GM06990 (cell line): ENCODE measurements at regions not wholly inside any gene's neighbourhood (a gene's known extent, or its start where the extent isn't known, plus 50 kb on each side); places are given as distances from the start of the nearest gene placed in this dataset.

Experiments used
- DNase-seq: peaks from one replicate; pipeline ENCODE4 v3.0.0-alpha.2; 2011; ENCODE audit not compliant: insufficient read length; ENCODE audit errors: extremely low read depth
- H3K27me3 ChIP-seq: replicated peaks from 2 replicates; pipeline ENCODE4 v1.6.0; 2011; ENCODE audit warnings: low read length; ENCODE audit not compliant: control insufficient read depth, insufficient read depth
- H3K36me3 ChIP-seq: 2 replicates; pipeline ENCODE4 v1.5.1; 2011; ENCODE audit warnings: low read length; ENCODE audit not compliant: control insufficient read depth, insufficient read depth
- H3K4me3 ChIP-seq: replicated peaks from 2 replicates; pipeline ENCODE4 v1.5.1; 2011; ENCODE audit warnings: low read depth, mild to moderate bottlenecking, control low read depth, low read length
- TF ChIP-seq, protein P1 (sequence below): IDR thresholded peaks from 2 replicates; pipeline ENCODE4 v1.5.1; 2011; ENCODE audit warnings: low read length, control low read depth, mild to moderate bottlenecking, inconsistent platforms; ENCODE audit not compliant: insufficient read depth, poor library complexity, severe bottlenecking

DNA sequence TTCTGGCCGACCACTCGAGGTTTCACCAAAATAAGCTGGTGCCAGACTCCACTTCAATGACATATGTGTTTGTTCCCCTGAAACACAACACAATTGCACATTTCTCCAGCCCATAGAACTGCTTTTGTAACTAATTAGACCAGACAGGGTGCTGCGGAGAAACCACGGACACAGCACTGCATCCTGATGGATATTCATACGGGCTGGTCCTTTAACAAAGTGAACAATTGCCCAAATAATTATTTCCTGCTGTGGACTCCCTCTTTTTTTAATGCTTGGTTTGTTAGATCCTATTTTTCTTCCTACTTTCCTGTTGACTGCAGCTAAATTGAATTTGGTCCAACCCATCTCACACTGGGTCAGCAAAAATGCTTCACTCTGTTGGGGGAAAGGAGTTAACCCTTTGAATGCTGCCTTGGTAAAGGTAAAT is 198.6 kb upstream of the BMPER start:
- TF ChIP-seq, protein P1, sequence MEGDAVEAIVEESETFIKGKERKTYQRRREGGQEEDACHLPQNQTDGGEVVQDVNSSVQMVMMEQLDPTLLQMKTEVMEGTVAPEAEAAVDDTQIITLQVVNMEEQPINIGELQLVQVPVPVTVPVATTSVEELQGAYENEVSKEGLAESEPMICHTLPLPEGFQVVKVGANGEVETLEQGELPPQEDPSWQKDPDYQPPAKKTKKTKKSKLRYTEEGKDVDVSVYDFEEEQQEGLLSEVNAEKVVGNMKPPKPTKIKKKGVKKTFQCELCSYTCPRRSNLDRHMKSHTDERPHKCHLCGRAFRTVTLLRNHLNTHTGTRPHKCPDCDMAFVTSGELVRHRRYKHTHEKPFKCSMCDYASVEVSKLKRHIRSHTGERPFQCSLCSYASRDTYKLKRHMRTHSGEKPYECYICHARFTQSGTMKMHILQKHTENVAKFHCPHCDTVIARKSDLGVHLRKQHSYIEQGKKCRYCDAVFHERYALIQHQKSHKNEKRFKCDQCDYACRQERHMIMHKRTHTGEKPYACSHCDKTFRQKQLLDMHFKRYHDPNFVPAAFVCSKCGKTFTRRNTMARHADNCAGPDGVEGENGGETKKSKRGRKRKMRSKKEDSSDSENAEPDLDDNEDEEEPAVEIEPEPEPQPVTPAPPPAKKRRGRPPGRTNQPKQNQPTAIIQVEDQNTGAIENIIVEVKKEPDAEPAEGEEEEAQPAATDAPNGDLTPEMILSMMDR, result no peak
- H3K4me3 ChIP-seq, result no peak overlapping the region
- no peaks in the 10 kb centered on the region for H3K36me3 ChIP-seq
- no peak for DNase-seq
- H3K27me3 ChIP-seq, result no peaks in the 10 kb centered on the region

DNA sequence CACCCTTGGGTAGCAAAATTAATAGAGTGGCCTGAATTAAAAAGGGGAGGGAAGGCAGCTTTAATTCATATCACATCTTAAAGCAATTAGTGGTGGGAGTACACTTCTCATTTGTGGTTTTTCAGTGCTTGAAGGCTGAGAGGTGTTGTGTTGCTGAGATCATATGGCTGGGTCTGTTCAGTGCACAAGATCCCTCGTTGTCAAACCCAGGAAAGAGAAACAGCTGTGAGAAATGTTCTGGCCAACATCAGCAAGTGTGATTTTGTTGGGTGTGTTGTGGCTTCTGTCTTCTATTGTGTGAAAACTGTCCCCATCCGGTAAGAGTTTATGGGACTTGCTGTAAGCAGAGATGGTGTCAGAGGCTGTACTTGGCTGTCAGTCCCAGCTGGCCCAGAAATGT is 197.9 kb upstream of the BMPER start:
- TF ChIP-seq, protein P1, result no peak
- no peak for DNase-seq
- no peaks in the 10 kb centered on the region for H3K27me3 ChIP-seq
- no peak overlapping the region for H3K4me3 ChIP-seq
- no peaks in the 10 kb centered on the region for H3K36me3 ChIP-seq

DNA sequence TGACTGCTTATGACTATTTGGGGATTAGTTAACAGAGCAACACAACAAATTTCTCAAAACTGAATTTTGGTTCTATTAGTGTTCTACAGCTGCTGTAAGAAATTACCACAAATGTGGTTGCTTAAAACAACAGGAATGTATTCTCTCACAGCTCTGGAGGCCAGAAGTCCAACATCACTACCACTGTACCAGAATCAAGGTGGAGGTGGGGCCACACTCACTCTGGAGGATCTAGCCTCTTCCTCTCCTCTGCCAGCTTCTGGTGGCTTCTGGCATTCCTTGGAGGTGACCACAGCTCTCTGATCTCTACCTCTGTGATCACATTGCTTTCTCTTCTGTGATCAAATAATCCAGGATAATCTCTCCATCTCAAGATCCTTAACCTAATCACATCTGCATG is 194.7 kb upstream of the BMPER start:
- no peak for DNase-seq
- Histone ChIP-seq H3K36me3 (no peaks in the 10 kb centered on the region), H3K4me3 (no peak overlapping the region), H3K27me3 (no peaks in the 10 kb centered on the region)
- TF ChIP-seq, protein P1, result no peak

DNA sequence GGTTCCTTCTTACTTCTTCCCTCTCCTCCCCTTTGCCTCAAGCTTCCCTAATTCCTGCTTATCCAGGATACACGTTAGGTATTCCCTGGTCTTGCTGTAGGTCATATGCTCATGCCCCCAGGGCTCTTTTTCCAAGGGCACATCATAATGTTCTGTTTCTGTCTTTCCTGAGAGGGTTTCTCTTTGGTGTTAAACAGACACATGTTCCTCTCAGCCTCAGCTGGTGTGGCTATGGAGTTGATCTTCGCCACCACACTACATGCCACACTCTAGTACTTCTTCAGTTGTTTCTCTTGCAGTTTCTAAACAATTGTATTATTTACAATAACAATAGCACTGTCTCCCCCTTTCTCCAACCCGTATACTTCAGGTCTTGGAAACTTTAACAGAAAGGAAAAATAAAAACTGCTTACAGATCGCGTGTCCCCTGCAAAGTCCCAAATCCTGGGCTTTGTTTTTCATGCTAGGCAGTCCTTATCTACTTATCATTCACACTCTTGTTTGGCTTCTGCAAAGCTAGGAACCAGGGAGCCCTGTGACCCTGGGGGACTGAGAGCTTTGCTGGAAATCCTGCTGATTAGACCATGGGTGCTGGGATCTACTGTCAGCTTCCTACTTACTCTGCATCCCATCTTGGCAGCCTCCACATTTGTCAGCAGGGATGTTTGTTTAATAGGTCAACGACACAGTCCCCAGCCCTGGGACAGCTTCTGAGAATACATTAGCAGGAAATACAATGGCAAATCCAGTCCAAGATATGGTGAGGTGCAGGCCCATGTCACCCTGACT is 193.9 kb upstream of the BMPER start:
- TF ChIP-seq, protein P1, result no peak
- H3K4me3 ChIP-seq, result no peak overlapping the region
- no peaks in the 10 kb centered on the region for H3K27me3 ChIP-seq
- H3K36me3 ChIP-seq, result no peaks in the 10 kb centered on the region
- no peak for DNase-seq

DNA sequence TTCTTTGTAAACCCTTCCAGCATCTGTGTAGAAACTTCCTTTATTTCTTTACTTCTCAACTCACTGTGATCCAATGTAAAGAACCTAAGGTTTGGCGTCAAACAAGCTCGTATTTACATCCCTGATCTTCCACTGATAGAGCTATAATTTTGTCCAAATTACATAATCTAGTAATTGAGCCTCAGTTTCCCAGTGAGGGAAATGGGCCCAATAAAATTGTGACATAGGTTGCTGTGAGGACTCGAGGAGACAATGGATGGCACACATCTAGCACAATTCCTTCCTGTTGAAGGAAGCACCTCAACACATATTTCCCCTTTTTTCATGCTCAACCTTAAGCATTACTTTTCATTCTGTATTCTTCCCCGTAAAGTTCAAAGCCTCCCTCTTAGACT is 193.3 kb upstream of the BMPER start:
- Histone ChIP-seq H3K36me3 (no peaks in the 10 kb centered on the region), H3K4me3 (no peak overlapping the region), H3K27me3 (no peaks in the 10 kb centered on the region)
- TF ChIP-seq, protein P1, result no peak
- no peak for DNase-seq

DNA sequence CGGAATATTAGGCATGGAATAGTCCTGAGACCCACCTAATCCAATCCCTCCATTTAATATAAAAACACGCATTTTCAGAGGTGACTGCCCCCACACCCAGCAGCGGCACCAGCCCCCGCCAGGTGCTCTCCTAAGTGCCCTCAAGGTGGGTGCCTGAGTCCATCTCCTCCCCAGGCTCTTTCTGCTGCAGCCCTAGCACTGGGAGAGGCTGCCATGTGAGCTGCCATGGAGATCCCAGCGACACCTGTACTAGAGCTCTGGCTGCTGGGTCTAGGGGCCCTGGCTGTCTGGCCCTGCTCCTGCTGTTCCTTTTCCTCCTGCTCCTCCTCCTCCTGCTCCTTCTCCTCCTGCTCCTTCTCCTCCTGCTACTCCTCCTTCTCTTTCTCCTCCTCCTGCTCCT is 191.1 kb upstream of the BMPER start:
- Histone ChIP-seq H3K27me3 (no peaks in the 10 kb centered on the region), H3K36me3 (no peaks in the 10 kb centered on the region), H3K4me3 (no peak overlapping the region)
- no peak for DNase-seq
- TF ChIP-seq, protein P1, result no peak
